CD4-positive, alpha-beta T cell treated with Interferon gamma for 1 hour (primary cell): ENCODE measurements at regions not wholly inside any gene's neighbourhood (a gene's known extent, or its start where the extent isn't known, plus 50 kb on each side); places are given as distances from the start of the nearest gene placed in this dataset.
"Not testable (repeated sequence)": the region's sequence is repeated elsewhere in the genome, so short reads cannot be mapped to it uniquely, and the experiment has no call there.

Experiments
- DNase-seq: peaks from one replicate; pipeline ENCODE4 v3.0.0-alpha.2; 2020

DNA sequence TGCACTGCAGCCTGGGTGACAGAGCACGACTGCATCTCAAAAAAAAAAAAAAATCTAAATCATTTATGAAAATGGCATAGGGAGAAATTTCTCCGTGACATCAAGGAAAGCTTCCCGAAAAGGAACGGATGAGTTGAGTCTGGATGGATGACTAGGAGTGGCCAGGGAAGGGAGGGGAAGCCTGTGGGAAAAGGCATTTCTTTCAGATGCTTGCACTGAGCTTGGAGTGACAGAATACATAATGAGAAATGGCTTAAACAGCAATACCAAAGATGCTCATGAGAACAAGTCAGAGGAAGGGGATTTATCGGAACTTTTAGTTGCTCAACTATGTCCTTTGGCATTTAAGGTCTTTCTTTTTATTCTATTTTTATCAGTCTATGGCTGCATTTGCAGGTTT, 1369.2 kb upstream of the TMEM132C start:
- DNase-seq = no peak

DNA sequence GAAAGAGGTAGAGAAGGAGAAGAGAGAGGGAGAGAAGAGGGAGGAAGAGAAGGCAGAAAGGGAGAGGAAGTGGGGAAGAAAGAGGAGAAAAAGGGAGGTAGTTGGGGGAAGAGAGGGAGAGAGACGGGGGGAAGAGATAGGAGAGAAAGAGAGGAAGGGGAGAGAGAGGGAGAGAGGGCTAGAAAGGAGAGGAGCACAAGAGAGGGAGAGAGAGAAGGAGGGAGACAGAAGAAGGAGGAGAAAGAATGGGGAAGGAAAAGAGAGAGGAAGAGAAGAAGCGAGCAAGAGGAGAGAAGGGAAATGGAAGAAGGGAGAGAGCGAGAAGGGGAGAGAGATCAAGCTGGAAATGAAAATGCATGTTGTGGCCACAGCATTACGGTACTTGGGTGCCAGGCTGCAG, 1368.4 kb upstream of the TMEM132C start:
- no peak for DNase-seq

DNA sequence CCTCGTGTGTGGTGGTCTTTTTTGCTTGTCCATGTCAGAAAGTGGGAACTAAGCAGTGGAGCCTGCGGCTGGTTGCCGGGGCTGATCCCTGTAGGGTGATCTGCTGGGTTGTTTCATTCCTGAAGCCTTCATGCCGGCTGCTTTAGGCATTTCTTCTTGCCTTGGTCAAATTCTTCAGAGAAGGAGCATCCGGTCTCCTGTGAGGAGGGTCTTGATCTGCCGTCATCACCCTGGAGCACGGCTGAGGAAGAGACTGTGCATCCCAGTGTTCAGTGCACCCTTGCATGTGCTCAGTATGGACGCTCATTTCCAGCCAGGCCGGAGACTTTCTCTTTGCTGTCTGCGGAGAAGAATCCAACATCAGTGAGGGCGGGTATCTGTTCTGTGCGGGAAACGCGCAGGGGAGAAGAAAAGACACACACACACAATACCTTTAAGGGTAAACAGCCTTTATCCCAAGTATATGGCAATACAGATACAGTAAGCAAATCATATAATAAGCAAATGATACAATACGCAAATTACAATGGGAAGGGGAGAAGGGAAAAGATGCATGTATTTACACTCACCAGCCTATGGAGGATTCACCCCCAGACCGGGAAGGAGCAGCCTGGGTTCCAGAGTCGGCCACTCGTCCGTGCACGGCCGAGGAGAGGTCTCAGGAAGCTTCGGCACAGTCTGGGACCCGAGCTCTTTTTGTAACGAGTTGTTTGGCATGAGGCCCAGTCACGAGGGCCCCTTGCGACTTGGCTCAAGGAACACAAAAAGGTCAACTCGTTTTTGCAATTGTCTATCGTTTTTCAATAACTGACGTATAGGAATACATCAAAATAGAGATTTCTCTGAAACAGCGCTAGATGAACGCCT, 1366.8 kb upstream of the TMEM132C start:
- no peak for DNase-seq

DNA sequence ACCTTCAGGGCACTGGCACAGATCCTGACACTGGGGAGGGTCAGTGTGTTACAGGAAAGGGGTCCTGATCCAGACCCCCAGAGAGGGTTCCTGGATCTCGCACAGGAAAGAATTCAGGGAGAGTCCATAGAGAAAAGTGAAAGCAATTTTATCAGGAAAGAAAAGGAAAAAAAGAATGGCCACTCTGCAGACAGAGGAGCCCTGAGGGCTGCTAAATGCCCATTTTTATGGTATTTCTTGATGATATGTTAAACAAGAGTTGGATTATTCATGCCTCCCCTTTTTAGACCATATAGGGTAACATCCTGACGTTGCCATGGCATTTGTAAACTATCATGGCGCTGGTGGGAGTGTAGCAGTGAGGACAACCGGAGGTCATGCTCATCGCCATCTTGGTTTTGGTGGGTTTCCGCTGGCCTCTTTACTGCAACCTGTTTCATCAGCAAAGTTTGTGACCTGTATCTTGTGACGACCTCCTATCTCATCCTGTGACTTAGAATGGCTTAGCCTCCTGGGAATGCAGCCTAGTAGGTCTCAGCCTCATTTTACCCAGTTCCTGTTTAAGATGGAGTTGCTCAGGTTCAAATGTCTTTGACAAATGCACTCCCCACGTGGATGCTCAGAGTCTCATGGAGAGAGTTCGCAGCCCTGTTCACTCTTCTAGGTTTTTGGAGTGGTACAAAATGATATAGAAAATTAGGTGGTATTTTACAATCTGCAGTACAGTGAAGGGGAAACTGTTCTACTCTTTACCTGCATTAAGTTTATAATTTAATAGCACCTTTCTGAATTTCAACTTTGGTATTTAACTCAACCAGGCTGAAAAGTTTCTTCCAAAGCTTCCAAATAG, 1363.7 kb upstream of the TMEM132C start:
- DNase-seq = no peak

DNA sequence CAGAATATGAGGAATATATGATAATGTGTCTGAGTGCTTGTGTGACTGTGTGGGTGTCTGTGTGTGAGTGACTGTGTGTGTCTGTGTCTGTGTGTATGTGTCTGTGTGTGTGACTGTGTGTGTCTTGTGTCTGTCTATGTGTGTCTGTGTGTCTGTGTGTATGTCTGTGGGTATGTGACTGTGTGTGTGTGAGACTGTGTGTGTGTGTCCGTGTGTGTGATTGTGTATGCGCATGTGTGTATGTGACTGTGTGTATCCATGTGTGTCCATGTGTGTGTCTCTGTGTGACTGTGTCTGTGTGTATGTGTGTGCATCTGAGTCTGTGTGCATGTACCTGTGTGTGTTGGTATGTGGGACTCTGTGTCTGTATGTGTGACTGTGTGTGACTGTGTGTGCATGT, 1361.2 kb upstream of the TMEM132C start:
- no peak for DNase-seq

DNA sequence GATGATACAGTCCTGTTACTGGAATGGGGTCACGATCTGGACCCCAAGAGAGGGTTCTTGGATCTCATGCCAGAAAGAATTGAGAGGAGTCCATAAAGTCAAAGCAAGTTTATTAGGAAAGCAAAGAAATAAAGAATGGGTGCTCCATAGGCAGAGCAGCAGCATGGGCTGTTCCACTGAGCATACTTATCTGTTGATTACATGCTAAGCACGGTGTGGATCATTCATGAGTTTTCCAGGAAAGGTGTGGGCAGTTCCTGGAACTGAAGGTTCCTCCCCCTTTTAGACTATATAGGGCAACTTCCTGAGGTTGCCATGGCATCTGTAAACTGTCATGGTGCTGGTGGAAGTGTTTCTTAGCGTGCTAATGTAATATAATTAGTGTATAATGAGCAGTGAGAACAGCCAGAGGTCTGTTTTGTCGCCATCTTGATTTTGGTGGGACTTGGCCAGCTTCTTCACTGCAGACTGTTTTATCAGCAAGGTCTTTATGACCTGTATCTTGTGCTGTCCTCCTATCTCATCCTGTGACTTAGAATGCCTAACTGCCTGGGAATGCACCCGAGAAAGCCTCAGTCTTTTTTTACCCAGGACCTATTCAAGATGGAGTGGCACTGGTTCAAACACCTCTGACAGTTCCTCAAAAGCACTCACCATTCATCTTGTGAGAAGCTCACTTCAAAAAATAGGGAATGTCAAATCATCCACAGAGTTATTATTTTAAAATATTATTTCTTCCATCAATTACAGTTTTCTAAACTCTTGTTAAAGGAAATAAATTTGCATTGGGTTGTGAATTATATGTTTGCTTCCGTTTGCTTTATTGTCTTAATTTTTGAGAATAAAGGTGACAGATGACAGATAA, 1358.8 kb upstream of the TMEM132C start:
- no peak for DNase-seq

DNA sequence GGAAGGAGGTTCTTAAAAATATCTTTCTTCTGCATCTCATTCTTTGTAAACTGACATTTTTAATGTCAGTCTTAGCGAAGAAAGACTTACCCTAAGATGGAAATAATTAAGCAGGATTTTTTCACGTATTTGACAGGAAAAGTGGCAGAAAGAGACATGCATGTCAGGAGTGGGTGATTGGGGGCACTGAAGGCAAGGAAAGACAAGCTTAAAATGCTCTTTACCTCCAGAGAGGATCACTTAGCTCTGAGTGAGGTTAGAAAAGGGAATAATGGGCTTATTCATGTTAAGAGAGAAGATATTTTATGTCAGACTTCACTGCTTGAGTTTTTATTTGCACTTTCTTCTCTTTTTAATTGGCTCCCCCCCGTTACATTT, 1358.2 kb upstream of the TMEM132C start:
- no peak for DNase-seq

DNA sequence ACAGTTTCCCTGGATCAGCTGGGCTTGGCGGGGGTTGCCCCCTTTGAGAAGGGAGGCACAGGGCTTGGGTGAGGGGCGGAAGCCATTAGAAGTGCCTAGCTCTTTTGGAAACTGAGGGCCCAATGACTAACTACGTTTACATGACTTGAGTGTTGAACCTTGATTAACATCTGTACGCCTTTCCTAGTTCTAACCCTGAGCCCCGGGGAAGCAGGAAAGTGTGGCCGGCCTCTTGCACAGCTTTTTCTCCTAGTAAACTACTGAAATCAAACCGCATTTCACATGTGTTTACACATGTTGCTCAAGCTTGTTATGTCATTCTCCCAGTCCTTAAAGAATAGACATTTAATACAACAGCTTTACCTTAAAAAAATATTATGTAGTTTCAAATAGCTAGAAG, 1356.4 kb upstream of the TMEM132C start:
- DNase-seq = no peak

DNA sequence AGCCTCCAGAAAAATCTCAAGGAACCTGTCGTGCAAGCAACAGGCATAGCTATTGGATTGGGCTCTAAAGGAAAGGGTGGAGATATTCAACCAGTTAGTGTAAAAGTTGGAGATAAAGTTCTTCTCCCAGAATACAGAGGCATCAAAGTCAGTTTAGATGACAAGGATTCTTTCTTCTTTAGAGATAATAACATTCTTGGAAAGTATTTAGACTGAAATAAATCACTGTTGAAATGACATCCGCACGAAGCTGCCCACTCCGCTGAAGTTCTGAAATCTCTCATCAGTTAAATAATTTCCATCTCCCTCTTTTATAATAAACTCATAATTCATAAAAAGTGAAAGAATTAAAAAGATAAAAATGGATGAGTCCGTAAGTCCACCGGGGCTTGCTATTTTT, 1354.9 kb upstream of the TMEM132C start:
- no peak for DNase-seq

DNA sequence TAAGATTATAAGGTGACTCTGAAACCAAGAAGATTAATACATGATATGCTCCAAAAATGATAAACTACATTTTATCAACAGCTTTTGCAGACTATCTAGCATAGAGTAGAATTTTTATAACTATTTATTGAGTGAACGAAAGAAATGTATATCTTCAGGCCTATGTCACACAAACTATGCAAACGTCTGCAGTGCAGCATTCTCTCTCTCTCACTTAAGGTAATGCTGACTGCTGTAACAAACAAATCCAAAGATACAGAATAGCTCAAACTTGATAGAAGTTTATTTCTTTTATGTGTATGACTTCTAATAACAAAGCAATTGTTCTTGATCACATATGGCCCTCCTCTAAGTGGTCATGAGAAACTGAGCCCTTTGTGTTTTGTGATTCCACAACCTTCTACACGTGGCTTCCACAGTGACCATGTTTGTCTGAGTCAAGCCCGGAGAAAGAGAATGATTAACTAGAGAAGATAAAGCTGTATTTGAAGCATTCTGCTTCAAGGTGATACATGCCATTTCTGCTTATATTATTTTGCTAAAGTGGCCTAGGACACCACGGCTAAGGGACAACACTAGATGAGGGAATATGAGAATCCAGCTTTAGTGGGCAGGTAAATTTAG, 1352.7 kb upstream of the TMEM132C start:
- DNase-seq = no peak

DNA sequence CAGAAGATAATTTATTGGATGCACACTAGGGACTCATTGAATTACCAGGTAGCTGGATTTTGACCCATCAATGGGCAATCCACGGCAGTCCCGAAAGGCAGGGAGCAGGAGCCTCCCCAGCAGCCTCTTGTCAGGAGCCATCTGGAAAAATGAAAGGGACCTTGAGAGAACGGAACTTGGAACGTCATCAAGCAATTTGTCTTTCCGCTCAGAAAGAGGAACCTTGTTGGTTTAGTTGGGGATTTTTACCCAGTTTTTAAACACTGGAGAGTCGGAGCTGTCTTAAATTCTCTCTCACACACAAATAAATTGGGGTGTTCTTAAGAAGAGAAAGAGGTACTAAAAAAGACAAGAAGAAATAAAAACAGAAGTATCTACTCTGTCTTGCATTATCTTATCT, 1351.7 kb upstream of the TMEM132C start:
- no peak for DNase-seq

DNA sequence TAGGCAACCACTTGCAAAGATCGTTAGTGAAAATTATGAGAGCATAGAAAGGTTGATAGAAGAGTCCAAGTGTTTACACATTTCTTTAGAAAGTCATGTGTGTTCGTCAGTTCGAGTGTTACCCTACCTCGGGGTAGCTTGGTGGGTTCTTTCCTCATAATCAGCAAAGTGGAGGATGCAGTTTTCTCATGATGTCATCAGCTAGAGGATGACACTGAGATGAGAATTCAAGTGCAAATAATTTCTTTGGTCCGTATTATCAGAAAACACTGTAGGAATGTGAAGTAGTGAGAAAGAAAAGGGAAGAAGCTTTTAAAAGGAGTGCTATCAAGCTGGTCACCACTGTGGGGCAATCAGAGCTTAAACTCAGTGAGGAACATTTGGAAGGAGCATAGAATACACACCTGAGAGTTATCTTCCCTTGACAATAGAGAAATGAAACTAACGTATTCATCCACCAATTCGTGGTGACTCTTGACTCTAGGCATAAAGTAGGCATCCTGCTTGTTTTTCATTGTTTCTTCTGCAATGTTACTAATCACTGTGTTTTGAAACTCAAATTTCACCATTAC, 1340.9 kb upstream of the TMEM132C start:
- no peak for DNase-seq

DNA sequence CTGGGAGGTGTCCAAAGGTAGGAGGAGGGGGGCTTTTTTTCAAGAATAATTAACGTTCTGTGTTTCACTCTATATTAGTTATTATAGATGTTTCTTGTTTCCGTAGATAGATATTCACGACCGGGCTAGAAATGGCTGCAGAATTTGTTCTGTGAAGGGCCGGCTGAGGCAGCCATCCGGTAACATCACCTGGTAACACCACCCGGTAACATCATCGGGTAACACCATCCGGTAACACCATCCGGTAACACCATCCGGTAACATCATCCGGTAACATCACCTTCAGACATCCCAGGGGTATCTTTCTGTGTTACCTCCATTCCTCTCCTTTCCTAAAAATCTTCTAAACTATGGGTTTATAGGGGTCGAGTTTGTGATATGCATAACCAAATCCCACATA, 1336.7 kb upstream of the TMEM132C start:
- DNase-seq = no peak

DNA sequence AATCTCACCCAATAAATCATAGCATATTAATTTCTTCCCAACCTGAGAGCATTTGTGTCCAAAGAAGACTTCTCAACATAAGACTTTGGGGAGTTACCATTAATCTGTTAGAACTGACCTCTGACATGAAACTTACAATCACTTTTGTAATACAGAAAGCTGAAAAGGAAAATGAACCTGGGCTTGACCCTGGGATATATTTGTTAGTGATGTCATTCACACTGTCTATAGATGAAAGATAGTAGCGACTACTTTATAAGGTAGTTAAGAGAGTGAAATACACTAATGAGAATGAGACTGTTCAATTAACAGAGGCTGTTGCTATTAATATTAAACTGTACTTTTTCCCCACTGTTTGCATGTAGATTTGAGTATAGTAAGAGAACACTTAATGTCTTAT, 1334.8 kb upstream of the TMEM132C start:
- no peak for DNase-seq

DNA sequence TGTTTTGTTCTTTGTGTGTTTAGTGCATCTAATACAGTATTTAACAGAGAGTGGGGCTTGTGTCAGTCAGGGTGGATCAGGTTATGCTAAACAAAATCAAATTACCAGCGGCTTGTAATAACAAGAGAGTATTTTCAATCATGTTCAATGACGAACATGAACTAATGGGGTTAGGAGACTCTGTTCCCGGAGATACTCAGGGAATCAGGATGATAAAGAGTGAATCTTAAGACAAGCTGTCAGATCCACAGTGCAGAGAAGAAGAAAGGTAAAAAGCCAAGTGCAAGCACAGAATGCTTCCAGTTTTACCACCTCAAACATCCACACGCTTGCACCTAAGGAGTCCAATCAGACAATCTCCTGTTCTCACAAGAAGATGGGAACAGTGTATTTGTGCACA, 1331.5 kb upstream of the TMEM132C start:
- no peak for DNase-seq

DNA sequence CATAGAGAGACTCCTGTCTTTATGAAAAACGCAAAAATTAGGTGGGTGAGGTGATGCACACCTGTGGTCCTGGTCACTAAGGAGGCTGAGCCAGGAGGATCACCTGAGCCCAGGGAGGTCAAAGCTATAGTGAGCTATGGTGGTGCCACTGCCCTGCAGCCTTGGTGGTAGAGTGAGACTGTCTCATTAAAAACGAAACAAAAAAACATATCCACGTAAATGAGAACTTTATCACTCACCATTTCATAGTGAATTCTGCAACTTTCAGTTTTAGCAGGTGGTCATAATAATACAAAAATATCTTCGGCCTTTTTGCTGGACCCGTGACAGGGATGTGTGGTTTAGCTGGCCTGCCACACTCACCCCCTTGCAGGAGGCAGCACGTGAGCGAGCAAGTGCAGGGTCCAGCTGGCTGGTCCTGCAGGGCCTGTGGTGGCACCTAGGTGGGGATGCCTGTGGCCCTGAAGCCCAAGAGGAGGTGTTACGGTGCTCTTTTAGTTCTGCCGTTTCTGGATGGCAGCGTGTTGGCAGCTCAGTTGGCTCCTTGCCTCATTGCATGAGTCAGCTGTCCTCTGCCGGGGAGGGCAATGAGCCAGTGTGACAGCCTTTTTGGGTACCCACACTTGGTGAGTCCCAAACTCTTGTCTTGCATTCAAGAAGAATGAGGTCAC, 1330.7 kb upstream of the TMEM132C start:
- DNase-seq = no peak

DNA sequence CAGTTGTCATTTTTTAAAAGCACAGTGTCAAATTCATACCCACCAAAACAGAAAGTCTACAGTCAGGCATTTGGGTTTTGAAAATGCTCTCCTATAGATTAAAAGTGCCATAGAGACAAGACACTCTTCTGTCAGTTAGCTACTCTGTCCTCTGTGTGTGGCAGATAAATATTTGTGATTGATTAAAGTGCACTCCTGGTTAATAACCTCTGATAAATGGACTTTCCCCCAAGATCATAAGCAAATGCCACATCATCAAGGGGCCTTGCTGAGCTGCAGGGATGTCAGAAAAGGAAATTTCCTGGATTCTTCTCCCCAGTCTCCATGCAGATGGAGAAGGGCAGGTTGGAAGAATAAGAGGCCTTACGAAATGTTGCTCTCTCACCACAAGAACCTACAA, 1329.5 kb upstream of the TMEM132C start:
- DNase-seq = no peak

DNA sequence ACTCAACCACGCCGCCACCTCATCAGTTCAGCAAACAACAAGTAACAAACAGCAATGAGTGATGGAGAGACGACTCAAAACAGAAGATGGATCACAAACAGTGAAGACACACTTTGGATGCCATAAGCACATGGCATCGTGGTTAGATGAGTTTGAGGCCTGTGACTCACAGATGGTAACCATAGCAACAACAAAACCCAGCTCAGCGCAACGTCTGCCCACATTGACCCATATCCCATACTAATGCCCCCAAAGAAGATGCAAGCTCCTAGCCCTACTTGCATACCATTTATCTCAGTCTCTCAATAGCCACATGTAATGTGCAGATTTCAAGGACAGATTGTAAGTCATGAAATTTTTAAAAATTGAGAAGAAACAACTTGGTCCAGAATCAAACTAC, 1322.3 kb upstream of the TMEM132C start:
- no peak for DNase-seq

DNA sequence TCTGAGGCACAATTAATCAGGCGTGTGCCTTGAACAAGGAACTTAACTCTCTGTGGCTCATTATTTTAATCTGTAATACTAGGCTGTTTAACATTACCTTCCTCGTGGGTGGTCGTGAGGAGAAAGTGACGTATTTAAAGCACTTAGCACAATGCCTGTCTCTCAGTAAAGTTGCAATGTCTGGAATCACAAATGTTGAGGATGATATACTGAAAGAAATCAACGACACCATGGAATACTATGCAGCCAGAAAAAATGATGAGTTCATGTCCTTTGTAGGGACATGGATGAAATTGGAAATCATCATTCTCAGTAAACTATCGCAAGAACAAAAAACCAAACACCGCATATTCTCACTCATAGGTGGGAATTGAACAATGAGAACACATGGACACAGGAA, 1320.0 kb upstream of the TMEM132C start:
- not testable (repeated sequence) for DNase-seq

DNA sequence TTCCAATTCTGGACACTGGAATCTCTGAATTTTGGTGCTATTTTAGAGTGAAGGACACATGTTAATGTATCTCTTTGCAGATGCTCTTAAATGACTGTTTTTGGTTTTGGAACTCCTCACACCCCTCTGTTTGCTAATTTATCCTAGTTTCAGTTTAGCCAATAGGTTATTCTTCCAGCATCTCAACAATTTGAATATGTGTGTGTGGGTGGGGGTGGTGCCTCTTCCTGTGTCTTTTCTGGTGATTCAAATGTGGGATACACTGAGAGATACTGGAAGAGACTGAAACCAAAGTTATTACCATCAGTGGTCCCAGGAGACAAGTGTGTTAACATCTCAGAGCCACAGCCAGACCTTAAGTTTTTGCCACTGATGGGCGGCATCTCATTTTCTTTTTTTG, 1317.4 kb upstream of the TMEM132C start:
- no peak for DNase-seq

DNA sequence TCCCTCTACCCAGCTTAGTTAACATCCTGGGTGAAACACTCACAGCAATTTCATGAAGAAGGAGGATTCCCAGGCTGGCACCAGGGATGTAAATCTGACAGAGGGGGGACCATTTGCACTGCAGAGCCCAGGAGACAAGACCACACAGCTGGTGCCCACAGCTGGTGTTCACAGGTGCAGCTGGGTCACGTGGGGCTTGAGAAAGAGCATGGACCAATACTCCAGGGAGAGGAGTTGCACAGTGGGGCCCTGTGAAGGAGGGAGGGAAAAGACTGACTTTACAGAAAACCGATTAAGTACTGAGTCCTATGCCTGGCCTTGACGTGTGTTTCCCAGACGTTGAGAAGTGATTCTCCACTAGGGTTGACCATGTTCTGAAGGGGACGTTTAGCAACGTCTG, 1316.7 kb upstream of the TMEM132C start:
- no peak for DNase-seq
